Head of caudate nucleus (tissue), 42 donors: ENCODE measurements at regions not wholly inside any gene's neighbourhood (a gene's known extent, or its start where the extent isn't known, plus 50 kb on each side); places are given as distances from the start of the nearest gene placed in this dataset.
A peak's percentile ranks its signal among the peaks of the same experiment; 100 is the strongest.

ENCODE experiments used
- DNase-seq, 42 donors: peaks; one replicate each; pipeline versions ENCODE4 v3.0.0 to v3.0.0-alpha.2; 2020 to 2021; ENCODE audit warnings: mixed read lengths in 7 of 42
- intact Hi-C: fragments of 100-400 bp; cut with DNase I; formaldehyde crosslinking; loops from one replicate; pipeline ENCODE4 v1.15.0; 2022

GRCh38 chr2:83784315-83784714 is 674.8 kb downstream of the SUCLG1 start:
- intact Hi-C loops = no loop called here
- DNase-seq = no peak

- no peak for DNase-seq
- intact Hi-C loops = no loop called here
These were observed 677.0 kb downstream of the SUCLG1 start for GRCh38 chr2:83782122-83782521.

- no peak for DNase-seq
- intact Hi-C loops = no loop called here
These were observed 694.6 kb downstream of the SUCLG1 start for GRCh38 chr2:83764447-83765005.

- intact Hi-C loops = no loop called here
- DNase-seq = no peak
These were observed 701.8 kb downstream of the SUCLG1 start for GRCh38 chr2:83757329-83757728.

GRCh38 chr2:83756219-83756618 is 702.9 kb downstream of the SUCLG1 start:
- intact Hi-C loops = no loop called here
- DNase-seq = no peak

GRCh38 chr2:83747141-83747540 is 711.9 kb downstream of the SUCLG1 start:
- no peak for DNase-seq
- intact Hi-C loops = no loop called here

GRCh38 chr2:83744855-83745254 is 714.2 kb downstream of the SUCLG1 start:
- DNase-seq = no peak
- intact Hi-C loops = no loop called here

- intact Hi-C loops = no loop called here
- no peak for DNase-seq
These were observed 716.8 kb downstream of the SUCLG1 start for GRCh38 chr2:83742117-83742782.

- DNase-seq = no peak
- intact Hi-C loops = no loop called here
These were observed 728.9 kb downstream of the SUCLG1 start for GRCh38 chr2:83730223-83730622.

GRCh38 chr2:83725735-83726134 is 733.3 kb downstream of the SUCLG1 start:
- DNase-seq = no peak
- intact Hi-C loops = no loop called here

- intact Hi-C loops = no loop called here
These were observed 753.9 kb downstream of the SUCLG1 start for GRCh38 chr2:83705146-83705545.

GRCh38 chr2:83703598-83703997 is 755.5 kb downstream of the SUCLG1 start:
- intact Hi-C loops = no loop called here
- DNase-seq = no peak

More at GRCh38 chr2:83705146-83705545, 753.9 kb downstream of the SUCLG1 start:
- no peak for DNase-seq

GRCh38 chr2:83696838-83697237 is 762.2 kb downstream of the SUCLG1 start:
- intact Hi-C loops = no loop called here
- DNase-seq = peak in 1 of 42 donors; percentile 4

GRCh38 chr2:83695530-83695929 is 763.5 kb downstream of the SUCLG1 start:
- DNase-seq = no peak
- intact Hi-C loops = no loop called here

GRCh38 chr2:83695037-83695436 is 764.0 kb downstream of the SUCLG1 start:
- no peak for DNase-seq
- intact Hi-C loops = no loop called here

- DNase-seq = no peak
- intact Hi-C loops = no loop called here
These were observed 769.7 kb downstream of the SUCLG1 start for GRCh38 chr2:83689402-83689801.

- intact Hi-C loops = no loop called here
- DNase-seq = peak in 40 of 42 donors; percentile 6 to 88 (median 58)
These were observed 772.2 kb downstream of the SUCLG1 start for GRCh38 chr2:83686863-83687262.

- no peak for DNase-seq
- intact Hi-C loops = no loop called here
These were observed 785.0 kb downstream of the SUCLG1 start for GRCh38 chr2:83674050-83674449.

- intact Hi-C loops = no loop called here
- no peak for DNase-seq
These were observed 793.2 kb downstream of the SUCLG1 start for GRCh38 chr2:83665894-83666293.

- DNase-seq = no peak
- intact Hi-C loops = no loop called here
These were observed 793.9 kb downstream of the SUCLG1 start for GRCh38 chr2:83665154-83665553.

GRCh38 chr2:83661711-83662110 is 797.4 kb downstream of the SUCLG1 start:
- DNase-seq = no peak
- intact Hi-C loops = no loop called here
